ENCODE measurements at regions not wholly inside any gene's neighbourhood (a gene's known extent, or its start where the extent isn't known, plus 50 kb on each side); places are given as distances from the start of the nearest gene placed in this dataset.

DNA sequence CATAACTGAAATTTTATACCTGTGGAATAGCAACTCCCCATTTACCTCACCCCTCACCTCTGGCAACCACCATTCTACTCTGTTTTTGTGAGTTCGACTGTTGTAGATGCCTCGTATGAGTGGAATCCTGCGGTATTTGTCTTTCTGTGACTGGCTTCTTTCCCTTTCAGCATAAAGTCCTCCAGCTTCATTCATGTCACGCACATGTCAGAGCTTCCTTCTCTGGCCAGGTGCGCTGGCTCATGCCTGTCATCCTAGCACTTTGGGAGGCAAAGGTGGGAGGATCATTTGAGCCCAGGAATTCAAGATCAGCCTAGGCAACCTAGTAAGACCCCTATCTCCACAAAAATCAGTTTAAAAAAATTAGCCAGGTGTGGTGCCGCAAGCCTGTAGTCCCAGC, 278.4 kb downstream of the PARN start:
- TF ChIP-seq POLR2AphosphoS5 (IDR thresholded peaks at IDR 0.05; ENCODE audit: low read depth) (no peak), GABPA (IDR thresholded peaks at IDR 0.05; ENCODE audit: low read depth) (no peak)
- TF ChIP-seq, protein P1, sequence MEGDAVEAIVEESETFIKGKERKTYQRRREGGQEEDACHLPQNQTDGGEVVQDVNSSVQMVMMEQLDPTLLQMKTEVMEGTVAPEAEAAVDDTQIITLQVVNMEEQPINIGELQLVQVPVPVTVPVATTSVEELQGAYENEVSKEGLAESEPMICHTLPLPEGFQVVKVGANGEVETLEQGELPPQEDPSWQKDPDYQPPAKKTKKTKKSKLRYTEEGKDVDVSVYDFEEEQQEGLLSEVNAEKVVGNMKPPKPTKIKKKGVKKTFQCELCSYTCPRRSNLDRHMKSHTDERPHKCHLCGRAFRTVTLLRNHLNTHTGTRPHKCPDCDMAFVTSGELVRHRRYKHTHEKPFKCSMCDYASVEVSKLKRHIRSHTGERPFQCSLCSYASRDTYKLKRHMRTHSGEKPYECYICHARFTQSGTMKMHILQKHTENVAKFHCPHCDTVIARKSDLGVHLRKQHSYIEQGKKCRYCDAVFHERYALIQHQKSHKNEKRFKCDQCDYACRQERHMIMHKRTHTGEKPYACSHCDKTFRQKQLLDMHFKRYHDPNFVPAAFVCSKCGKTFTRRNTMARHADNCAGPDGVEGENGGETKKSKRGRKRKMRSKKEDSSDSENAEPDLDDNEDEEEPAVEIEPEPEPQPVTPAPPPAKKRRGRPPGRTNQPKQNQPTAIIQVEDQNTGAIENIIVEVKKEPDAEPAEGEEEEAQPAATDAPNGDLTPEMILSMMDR (IDR thresholded peaks at IDR 0.05; ENCODE audit: insufficient read depth, low read length) = no peak
- TF ChIP-seq, protein P2, sequence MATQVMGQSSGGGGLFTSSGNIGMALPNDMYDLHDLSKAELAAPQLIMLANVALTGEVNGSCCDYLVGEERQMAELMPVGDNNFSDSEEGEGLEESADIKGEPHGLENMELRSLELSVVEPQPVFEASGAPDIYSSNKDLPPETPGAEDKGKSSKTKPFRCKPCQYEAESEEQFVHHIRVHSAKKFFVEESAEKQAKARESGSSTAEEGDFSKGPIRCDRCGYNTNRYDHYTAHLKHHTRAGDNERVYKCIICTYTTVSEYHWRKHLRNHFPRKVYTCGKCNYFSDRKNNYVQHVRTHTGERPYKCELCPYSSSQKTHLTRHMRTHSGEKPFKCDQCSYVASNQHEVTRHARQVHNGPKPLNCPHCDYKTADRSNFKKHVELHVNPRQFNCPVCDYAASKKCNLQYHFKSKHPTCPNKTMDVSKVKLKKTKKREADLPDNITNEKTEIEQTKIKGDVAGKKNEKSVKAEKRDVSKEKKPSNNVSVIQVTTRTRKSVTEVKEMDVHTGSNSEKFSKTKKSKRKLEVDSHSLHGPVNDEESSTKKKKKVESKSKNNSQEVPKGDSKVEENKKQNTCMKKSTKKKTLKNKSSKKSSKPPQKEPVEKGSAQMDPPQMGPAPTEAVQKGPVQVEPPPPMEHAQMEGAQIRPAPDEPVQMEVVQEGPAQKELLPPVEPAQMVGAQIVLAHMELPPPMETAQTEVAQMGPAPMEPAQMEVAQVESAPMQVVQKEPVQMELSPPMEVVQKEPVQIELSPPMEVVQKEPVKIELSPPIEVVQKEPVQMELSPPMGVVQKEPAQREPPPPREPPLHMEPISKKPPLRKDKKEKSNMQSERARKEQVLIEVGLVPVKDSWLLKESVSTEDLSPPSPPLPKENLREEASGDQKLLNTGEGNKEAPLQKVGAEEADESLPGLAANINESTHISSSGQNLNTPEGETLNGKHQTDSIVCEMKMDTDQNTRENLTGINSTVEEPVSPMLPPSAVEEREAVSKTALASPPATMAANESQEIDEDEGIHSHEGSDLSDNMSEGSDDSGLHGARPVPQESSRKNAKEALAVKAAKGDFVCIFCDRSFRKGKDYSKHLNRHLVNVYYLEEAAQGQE (IDR thresholded peaks at IDR 0.05; ENCODE audit: insufficient replicate concordance, low read depth) = no peak
